ENCODE measurements at regions not wholly inside any gene's neighbourhood (a gene's known extent, or its start where the extent isn't known, plus 50 kb on each side); places are given as distances from the start of the nearest gene placed in this dataset.

GRCh38 chr6:65852369-65852852 is 145.4 kb upstream of the EYS start:
- no peak for DNase-seq

- no peak for DNase-seq
These were observed 123.1 kb upstream of the EYS start for GRCh38 chr6:65830151-65830550.

- DNase-seq = no peak
These were observed 112.1 kb upstream of the EYS start for GRCh38 chr6:65819152-65819551.

GRCh38 chr6:65818576-65818975 is 111.5 kb upstream of the EYS start:
- no peak for DNase-seq

GRCh38 chr6:65816991-65817390 is 110.0 kb upstream of the EYS start:
- no peak for DNase-seq

GRCh38 chr6:65814071-65814470 is 107.0 kb upstream of the EYS start:
- DNase-seq = no peak

- DNase-seq = no peak
These were observed 96.2 kb upstream of the EYS start for GRCh38 chr6:65803186-65803585.

GRCh38 chr6:65799389-65799788 is 92.4 kb upstream of the EYS start:
- no peak for DNase-seq

- DNase-seq = no peak
These were observed 91.4 kb upstream of the EYS start for GRCh38 chr6:65798280-65799014.

GRCh38 chr6:65790666-65791065 is 83.6 kb upstream of the EYS start:
- DNase-seq = no peak

GRCh38 chr6:65787787-65788186 is 80.8 kb upstream of the EYS start:
- no peak for DNase-seq

- no peak for DNase-seq
These were observed 79.8 kb upstream of the EYS start for GRCh38 chr6:65786815-65787214.

- DNase-seq = no peak
These were observed 73.7 kb upstream of the EYS start for GRCh38 chr6:65780691-65781090.

GRCh38 chr6:65776332-65776731 is 69.3 kb upstream of the EYS start:
- peak; percentile 1 for DNase-seq

- DNase-seq = no peak
These were observed 64.9 kb upstream of the EYS start for GRCh38 chr6:65771946-65772345.

GRCh38 chr6:65761890-65762289 is 54.9 kb upstream of the EYS start:
- DNase-seq = no peak

GRCh38 chr6:65760285-65760684 is 53.3 kb upstream of the EYS start:
- no peak for DNase-seq
